DOHH2 (cell line): ENCODE measurements at regions not wholly inside any gene's neighbourhood (a gene's known extent, or its start where the extent isn't known, plus 50 kb on each side); places are given as distances from the start of the nearest gene placed in this dataset.

Experiments used
- H3F3A ChIP-seq: fragments of 200-600 bp; sonication (generic), shearing (Covaris generic); 2 replicates; pipeline ENCODE4 v1.6.0; 2016; ENCODE audit warnings: antibody characterized with exemption, mild to moderate bottlenecking; ENCODE audit not compliant: control insufficient read depth, insufficient read depth
- H3K27ac ChIP-seq: fragments of 200-600 bp; sonication (generic); 2 replicates; pipeline ENCODE4 v1.5.1; 2014; ENCODE audit warnings: low read depth, mild to moderate bottlenecking, low read length, moderate library complexity
- H3K27me3 ChIP-seq: fragments of 200-600 bp; sonication (generic); 2 replicates; pipeline ENCODE4 v1.6.1; 2014; ENCODE audit warnings: mild to moderate bottlenecking, low read length, mixed read lengths; ENCODE audit not compliant: control insufficient read depth
- H3K36me3 ChIP-seq: fragments of 200-600 bp; sonication (generic); 2 replicates; pipeline ENCODE4 v1.6.1; 2014; ENCODE audit warnings: mild to moderate bottlenecking, low read length, moderate library complexity, mixed read lengths; ENCODE audit not compliant: control insufficient read depth
- H3K4me1 ChIP-seq: fragments of 200-600 bp; sonication (generic); 2 replicates; pipeline ENCODE4 v1.6.1; 2014; ENCODE audit warnings: mild to moderate bottlenecking, low read length, mixed read lengths; ENCODE audit not compliant: control insufficient read depth
- H3K4me2 ChIP-seq: fragments of 200-600 bp; sonication (generic); 2 replicates; pipeline ENCODE4 v1.6.0; 2014; ENCODE audit warnings: mild to moderate bottlenecking, low read length, moderate library complexity
- H3K4me3 ChIP-seq: fragments of 200-600 bp; sonication (generic); 2 replicates; pipeline ENCODE4 v1.5.1; 2014; ENCODE audit warnings: mild to moderate bottlenecking, low read length, mixed read lengths
- H3K79me2 ChIP-seq: fragments of 200-600 bp; sonication (generic); 2 replicates; pipeline ENCODE4 v1.6.1; 2014; ENCODE audit warnings: mild to moderate bottlenecking, low read length, mixed read lengths; ENCODE audit not compliant: control insufficient read depth
- H3K9me2 ChIP-seq: fragments of 200-600 bp; sonication (generic); replicated peaks from 2 replicates; pipeline ENCODE4 v1.6.1; 2014; ENCODE audit warnings: mild to moderate bottlenecking, low read length, mixed read lengths; ENCODE audit not compliant: control insufficient read depth
- H3K9me3 ChIP-seq: fragments of 200-600 bp; sonication (generic); 2 replicates; pipeline ENCODE4 v1.6.1; 2014; ENCODE audit warnings: antibody characterized with exemption, low read length, mixed read lengths; ENCODE audit not compliant: control insufficient read depth, insufficient read depth
- H4K20me1 ChIP-seq: fragments of 200-600 bp; sonication (generic); 2 replicates; pipeline ENCODE4 v1.6.0; 2014; ENCODE audit warnings: low read depth, mild to moderate bottlenecking, antibody characterized with exemption, low read length, moderate library complexity; ENCODE audit not compliant: control insufficient read depth, insufficient read depth
- EZH2phosphoT487 ChIP-seq: fragments of 200-600 bp; sonication (generic); IDR thresholded peaks from 2 replicates; pipeline ENCODE4 v1.6.1; 2017; ENCODE audit warnings: borderline replicate concordance, mild to moderate bottlenecking, antibody characterized with exemption, low read length, moderate library complexity, mixed read lengths
- TF ChIP-seq, protein P1 (sequence below): fragments of 200-600 bp; sonication (generic); IDR thresholded peaks from one replicate; pipeline ENCODE4 v1.5.1; 2014; ENCODE audit warnings: antibody characterized with exemption, mild to moderate bottlenecking, low read depth, low read length; ENCODE audit not compliant: poor library complexity, severe bottlenecking

DNA sequence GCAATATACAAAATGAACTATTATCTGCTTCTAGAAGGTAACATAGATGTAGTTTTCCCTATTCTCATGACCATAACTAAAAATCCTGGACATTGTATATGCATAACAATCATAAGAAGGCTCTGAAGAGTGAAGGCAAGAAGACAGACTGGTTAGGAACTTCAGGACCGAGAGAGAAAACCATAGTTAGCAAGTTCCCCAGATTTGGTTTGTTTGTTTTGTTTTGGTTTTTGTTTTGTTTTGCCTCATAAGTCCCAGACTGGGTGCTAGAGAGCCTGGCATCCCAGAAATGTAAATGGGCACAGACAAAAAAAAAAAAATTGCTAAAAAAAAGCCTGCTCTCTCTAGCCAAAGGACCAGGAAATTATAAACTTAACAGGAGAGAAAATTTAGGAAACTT is 192.2 kb upstream of the FBXO11 start:
- Histone ChIP-seq H3F3A (no peaks in the 10 kb centered on the region), H3K4me2 (no peak overlapping the region), H3K4me3 (no peak overlapping the region), H3K79me2 (no peaks in the 10 kb centered on the region), H3K9me3 (no peaks in the 10 kb centered on the region), H3K27ac (no peak overlapping the region), H3K36me3 (no peaks in the 10 kb centered on the region), H4K20me1 (no peaks in the 10 kb centered on the region), H3K9me2 (no peaks in the 10 kb centered on the region), H3K4me1 (no peaks in the 10 kb centered on the region), H3K27me3 (peaks cover 10% of the 10 kb centered on the region; the same call in 1 of the 2 replicates)
- TF ChIP-seq, protein P1, sequence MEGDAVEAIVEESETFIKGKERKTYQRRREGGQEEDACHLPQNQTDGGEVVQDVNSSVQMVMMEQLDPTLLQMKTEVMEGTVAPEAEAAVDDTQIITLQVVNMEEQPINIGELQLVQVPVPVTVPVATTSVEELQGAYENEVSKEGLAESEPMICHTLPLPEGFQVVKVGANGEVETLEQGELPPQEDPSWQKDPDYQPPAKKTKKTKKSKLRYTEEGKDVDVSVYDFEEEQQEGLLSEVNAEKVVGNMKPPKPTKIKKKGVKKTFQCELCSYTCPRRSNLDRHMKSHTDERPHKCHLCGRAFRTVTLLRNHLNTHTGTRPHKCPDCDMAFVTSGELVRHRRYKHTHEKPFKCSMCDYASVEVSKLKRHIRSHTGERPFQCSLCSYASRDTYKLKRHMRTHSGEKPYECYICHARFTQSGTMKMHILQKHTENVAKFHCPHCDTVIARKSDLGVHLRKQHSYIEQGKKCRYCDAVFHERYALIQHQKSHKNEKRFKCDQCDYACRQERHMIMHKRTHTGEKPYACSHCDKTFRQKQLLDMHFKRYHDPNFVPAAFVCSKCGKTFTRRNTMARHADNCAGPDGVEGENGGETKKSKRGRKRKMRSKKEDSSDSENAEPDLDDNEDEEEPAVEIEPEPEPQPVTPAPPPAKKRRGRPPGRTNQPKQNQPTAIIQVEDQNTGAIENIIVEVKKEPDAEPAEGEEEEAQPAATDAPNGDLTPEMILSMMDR: no peak
- no peak for TF ChIP-seq EZH2phosphoT487

DNA sequence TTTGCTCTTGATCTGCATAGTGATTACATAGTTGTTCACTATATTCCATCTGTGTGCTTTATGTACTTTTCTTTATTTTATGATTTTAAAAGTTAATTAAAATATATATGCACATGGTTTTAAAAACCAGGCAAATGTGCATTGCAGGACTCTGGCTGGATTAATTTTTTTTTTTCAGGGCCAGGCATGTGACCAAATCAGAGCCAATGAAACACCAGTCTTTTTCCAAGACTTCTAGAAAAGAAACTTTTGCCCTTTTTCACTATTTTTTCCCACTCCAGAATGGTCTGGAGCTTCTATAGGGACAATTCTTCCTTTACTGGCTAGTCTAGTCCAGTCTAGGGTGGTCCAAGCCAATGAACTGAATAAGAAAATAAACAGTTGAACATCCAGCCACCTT is 198.1 kb upstream of the FBXO11 start:
- Histone ChIP-seq H3K27ac (no peak overlapping the region), H3K9me3 (no peaks in the 10 kb centered on the region), H4K20me1 (no peaks in the 10 kb centered on the region), H3F3A (no peaks in the 10 kb centered on the region), H3K9me2 (no peaks in the 10 kb centered on the region), H3K27me3 (peaks cover 3% of the 10 kb centered on the region), H3K4me3 (no peak overlapping the region), H3K36me3 (no peaks in the 10 kb centered on the region), H3K4me2 (no peak overlapping the region), H3K4me1 (no peaks in the 10 kb centered on the region), H3K79me2 (no peaks in the 10 kb centered on the region)
- no peak for TF ChIP-seq EZH2phosphoT487
- TF ChIP-seq, protein P1: no peak

GRCh38 chr2:48105848-48106247 is 199.6 kb upstream of the FBXO11 start:
- Histone ChIP-seq H3K4me1 (peaks cover under 1% of the 10 kb centered on the region), H3K36me3 (no peaks in the 10 kb centered on the region), H3K4me3 (no peak overlapping the region), H3K27ac (no peak overlapping the region), H3K9me3 (no peaks in the 10 kb centered on the region), H3K79me2 (no peaks in the 10 kb centered on the region), H3F3A (no peaks in the 10 kb centered on the region), H4K20me1 (no peaks in the 10 kb centered on the region), H3K4me2 (peak overlapping the region; percentile 52; the same call in 1 of the 2 replicates), H3K27me3 (peaks cover 3% of the 10 kb centered on the region), H3K9me2 (no peaks in the 10 kb centered on the region)
- TF ChIP-seq, protein P1: no peak
- no peak for TF ChIP-seq EZH2phosphoT487
